ENCODE measurements at regions not wholly inside any gene's neighbourhood (a gene's known extent, or its start where the extent isn't known, plus 50 kb on each side); places are given as distances from the start of the nearest gene placed in this dataset.

DNA sequence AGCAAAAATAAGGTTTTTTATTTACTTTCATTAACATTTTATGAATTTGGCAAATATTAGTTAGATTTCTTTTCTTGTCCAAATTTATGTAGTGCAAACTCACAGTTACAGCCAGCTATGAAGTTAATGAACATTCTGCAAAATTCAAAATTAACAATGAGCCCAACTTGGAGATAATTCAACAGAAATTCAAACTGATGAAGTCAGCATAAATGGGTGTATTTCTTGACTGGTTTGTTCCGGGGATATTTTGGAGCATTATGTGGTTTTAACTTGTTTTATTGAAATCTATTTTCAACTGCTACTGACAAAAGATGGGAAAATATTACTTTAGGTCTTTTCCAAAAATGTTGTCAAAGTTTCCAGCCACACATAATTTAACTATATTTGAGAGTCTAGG is 807.9 kb downstream of the CDH8 start:
- TF ChIP-seq, protein P1, sequence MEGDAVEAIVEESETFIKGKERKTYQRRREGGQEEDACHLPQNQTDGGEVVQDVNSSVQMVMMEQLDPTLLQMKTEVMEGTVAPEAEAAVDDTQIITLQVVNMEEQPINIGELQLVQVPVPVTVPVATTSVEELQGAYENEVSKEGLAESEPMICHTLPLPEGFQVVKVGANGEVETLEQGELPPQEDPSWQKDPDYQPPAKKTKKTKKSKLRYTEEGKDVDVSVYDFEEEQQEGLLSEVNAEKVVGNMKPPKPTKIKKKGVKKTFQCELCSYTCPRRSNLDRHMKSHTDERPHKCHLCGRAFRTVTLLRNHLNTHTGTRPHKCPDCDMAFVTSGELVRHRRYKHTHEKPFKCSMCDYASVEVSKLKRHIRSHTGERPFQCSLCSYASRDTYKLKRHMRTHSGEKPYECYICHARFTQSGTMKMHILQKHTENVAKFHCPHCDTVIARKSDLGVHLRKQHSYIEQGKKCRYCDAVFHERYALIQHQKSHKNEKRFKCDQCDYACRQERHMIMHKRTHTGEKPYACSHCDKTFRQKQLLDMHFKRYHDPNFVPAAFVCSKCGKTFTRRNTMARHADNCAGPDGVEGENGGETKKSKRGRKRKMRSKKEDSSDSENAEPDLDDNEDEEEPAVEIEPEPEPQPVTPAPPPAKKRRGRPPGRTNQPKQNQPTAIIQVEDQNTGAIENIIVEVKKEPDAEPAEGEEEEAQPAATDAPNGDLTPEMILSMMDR (IDR thresholded peaks at IDR 0.05), result no peak
- no peak for TF ChIP-seq POLR2A (IDR thresholded peaks at IDR 0.05)
- TF ChIP-seq EP300 (IDR thresholded peaks at IDR 0.05), result no peak

Data from ovary (tissue), 3 donors.